Stimulated activated CD4-positive, alpha-beta T cell treated with anti-CD3 and anti-CD28 coated beads, Interleukin-4, amount 100 ng/mL, for 1 hour (primary cell): ENCODE measurements at regions not wholly inside any gene's neighbourhood (a gene's known extent, or its start where the extent isn't known, plus 50 kb on each side); places are given as distances from the start of the nearest gene placed in this dataset.

ENCODE experiments used
- DNase-seq: peaks from one replicate; pipeline ENCODE4 v3.0.0-alpha.2; 2020

- no peak for DNase-seq
Measured at GRCh38 chr12:126139355-126139754, 1074.1 kb downstream of the AACS start.

GRCh38 chr12:126144603-126145002, 1079.4 kb downstream of the AACS start:
- DNase-seq: no peak

GRCh38 chr12:126147321-126147720, 1082.1 kb downstream of the AACS start:
- DNase-seq: no peak

GRCh38 chr12:126156806-126157574, 1091.8 kb downstream of the AACS start:
- DNase-seq: no peak

GRCh38 chr12:126157575-126157966, 1092.3 kb downstream of the AACS start:
- no peak for DNase-seq

- no peak for DNase-seq
Measured at GRCh38 chr12:126159139-126159538, 1093.9 kb downstream of the AACS start.

GRCh38 chr12:126160912-126161311, 1095.7 kb downstream of the AACS start:
- DNase-seq: no peak

GRCh38 chr12:126163984-126164383, 1098.7 kb downstream of the AACS start:
- no peak for DNase-seq

- no peak for DNase-seq
Measured at GRCh38 chr12:126171937-126172559, 1106.8 kb downstream of the AACS start.

- DNase-seq: no peak
Measured at GRCh38 chr12:126182619-126183236, 1117.5 kb downstream of the AACS start.

- no peak for DNase-seq
Measured at GRCh38 chr12:126185025-126185424, 1119.8 kb downstream of the AACS start.

GRCh38 chr12:126189856-126190255, 1124.6 kb downstream of the AACS start:
- DNase-seq: no peak

GRCh38 chr12:126191031-126191891, 1126.0 kb downstream of the AACS start:
- no peak for DNase-seq

- DNase-seq: no peak
Measured at GRCh38 chr12:126191949-126192348, 1126.7 kb downstream of the AACS start.

- DNase-seq: no peak
Measured at GRCh38 chr12:126193190-126193589, 1128.0 kb downstream of the AACS start.

- DNase-seq: no peak
Measured at GRCh38 chr12:126196263-126196662, 1131.0 kb downstream of the AACS start.

GRCh38 chr12:126198516-126198915, 1133.3 kb downstream of the AACS start:
- no peak for DNase-seq

- DNase-seq: no peak
Measured at GRCh38 chr12:126198966-126199692, 1133.9 kb downstream of the AACS start.

GRCh38 chr12:126201981-126202537, 1136.8 kb downstream of the AACS start:
- DNase-seq: no peak

- no peak for DNase-seq
Measured at GRCh38 chr12:126204326-126204725, 1139.1 kb downstream of the AACS start.

GRCh38 chr12:126210026-126210425, 1144.8 kb downstream of the AACS start:
- DNase-seq: no peak

GRCh38 chr12:126210448-126210847, 1145.2 kb downstream of the AACS start:
- DNase-seq: no peak
